Neuronal stem cell (in vitro differentiated cells): ENCODE measurements at regions not wholly inside any gene's neighbourhood (a gene's known extent, or its start where the extent isn't known, plus 50 kb on each side); places are given as distances from the start of the nearest gene placed in this dataset.
"Not testable (repeated sequence)": the region's sequence is repeated elsewhere in the genome, so short reads cannot be mapped to it uniquely, and the experiment has no call there.

Experiments used
- DNase-seq: peaks from one replicate; pipeline ENCODE4 v3.0.0-alpha.2; 2013; ENCODE audit warnings: low spot score
- H2AFZ ChIP-seq: one replicate; pipeline ENCODE4 v1.6.1; 2013; ENCODE audit warnings: mild to moderate bottlenecking, low read length, inconsistent platforms
- H2AK5ac ChIP-seq: 2 replicates; pipeline ENCODE4 v1.6.1; 2013; ENCODE audit warnings: low read depth, mild to moderate bottlenecking, inconsistent platforms, low read length, moderate library complexity, mixed read lengths
- H2BK120ac ChIP-seq: 2 replicates; pipeline ENCODE4 v1.6.1; 2013; ENCODE audit warnings: low read depth, mild to moderate bottlenecking, inconsistent platforms, low read length, moderate library complexity, mixed read lengths
- H2BK12ac ChIP-seq: one replicate; pipeline ENCODE4 v1.6.1; 2013; ENCODE audit warnings: low read length, inconsistent platforms
- H2BK15ac ChIP-seq: 2 replicates; pipeline ENCODE4 v1.6.1; 2013; ENCODE audit warnings: mild to moderate bottlenecking, low read length, inconsistent platforms, mixed read lengths
- H2BK5ac ChIP-seq: one replicate; pipeline ENCODE4 v1.6.1; 2013; ENCODE audit warnings: inconsistent platforms, mild to moderate bottlenecking, low read length, moderate library complexity
- H3K14ac ChIP-seq: one replicate; pipeline ENCODE4 v1.6.1; 2013; ENCODE audit warnings: low read length, inconsistent platforms
- H3K18ac ChIP-seq: 2 replicates; pipeline ENCODE4 v1.6.1; 2013; ENCODE audit warnings: low read length, inconsistent platforms
- H3K23ac ChIP-seq: 2 replicates; pipeline ENCODE4 v1.6.1; 2013; ENCODE audit warnings: low read depth, mild to moderate bottlenecking, mixed read lengths, low read length, inconsistent platforms; ENCODE audit not compliant: poor library complexity
- H3K27ac ChIP-seq: replicated peaks from 3 replicates; pipeline ENCODE4 v1.5.1; 2013; ENCODE audit warnings: low read length, inconsistent platforms
- H3K27me3 ChIP-seq, 3 experiments: 2 replicates each; pipeline ENCODE4 v1.6.1; 2013; ENCODE audit warnings: low read length in 3 of 3, mild to moderate bottlenecking in 2 of 3, inconsistent platforms in 1 of 3, low read depth in 1 of 3, mixed read lengths in 1 of 3, moderate library complexity in 1 of 3; ENCODE audit not compliant: control insufficient read depth in 3 of 3, insufficient read depth in 3 of 3
- H3K36me3 ChIP-seq, 2 donors: replicated peaks in 1 of 2; 2 replicates each; pipeline ENCODE4 v1.6.1; 2013; ENCODE audit warnings: low read length in 2 of 2; ENCODE audit not compliant: control insufficient read depth in 2 of 2, insufficient read depth in 2 of 2
- H3K4ac ChIP-seq: 2 replicates; pipeline ENCODE4 v1.6.1; 2013; ENCODE audit warnings: inconsistent platforms, mild to moderate bottlenecking, low read length, moderate library complexity
- H3K4me1 ChIP-seq, 2 donors: 1 replicate in 1 of 2; 2 replicates in 1 of 2; pipeline ENCODE4 v1.6.1; 2013; ENCODE audit warnings: low read length in 2 of 2, low read depth in 1 of 2; ENCODE audit not compliant: control insufficient read depth in 2 of 2, insufficient read depth in 1 of 2
- H3K4me2 ChIP-seq: one replicate; pipeline ENCODE4 v1.6.1; 2013; ENCODE audit warnings: mild to moderate bottlenecking, low read length, inconsistent platforms; ENCODE audit not compliant: insufficient read depth, poor library complexity, severe bottlenecking
- H3K4me3 ChIP-seq, 2 donors: 2 replicates each; pipeline ENCODE4 v1.5.1; 2013; ENCODE audit warnings: low read length in 2 of 2, mild to moderate bottlenecking in 2 of 2, inconsistent platforms in 1 of 2, moderate library complexity in 1 of 2
- H3K79me1 ChIP-seq: one replicate; pipeline ENCODE4 v1.6.1; 2013; ENCODE audit warnings: low read depth, mild to moderate bottlenecking, inconsistent platforms, low read length, moderate library complexity
- H3K9ac ChIP-seq: one replicate; pipeline ENCODE4 v1.6.1; 2013; ENCODE audit warnings: mild to moderate bottlenecking, low read depth, low read length, inconsistent platforms; ENCODE audit not compliant: poor library complexity
- H3K9me3 ChIP-seq, 2 donors: replicated peaks in 1 of 2; 2 replicates each; pipeline versions ENCODE3 to v1.6.1; 2013; ENCODE audit warnings: low read length in 2 of 2, mild to moderate bottlenecking in 2 of 2, inconsistent platforms in 1 of 2, low read depth in 1 of 2, mixed read lengths in 1 of 2, moderate library complexity in 1 of 2; ENCODE audit not compliant: control insufficient read depth in 2 of 2, insufficient read depth in 1 of 2
- H4K8ac ChIP-seq: one replicate; pipeline ENCODE4 v1.6.1; 2013; ENCODE audit warnings: low read depth, mild to moderate bottlenecking, inconsistent platforms, low read length, moderate library complexity
- H4K91ac ChIP-seq: one replicate; pipeline ENCODE4 v1.6.1; 2013; ENCODE audit warnings: low read length, low read depth, mild to moderate bottlenecking, inconsistent platforms; ENCODE audit not compliant: poor library complexity
- WGBS, 2 donors: extraction: QIAGEN DNeasy Blood & Tissue Kit; methylation state at CpG; one replicate each; pipeline ENCODE4 v1.1.7; 2013; ENCODE audit warnings: missing lambda C conversion rate in 2 of 2, mixed read lengths in 1 of 2; ENCODE audit not compliant: insufficient read length in 2 of 2, insufficient replicate concordance in 1 of 2; ENCODE audit errors: extremely low coverage in 2 of 2; 5-methylcytosine and 5-hydroxymethylcytosine counted together

DNA sequence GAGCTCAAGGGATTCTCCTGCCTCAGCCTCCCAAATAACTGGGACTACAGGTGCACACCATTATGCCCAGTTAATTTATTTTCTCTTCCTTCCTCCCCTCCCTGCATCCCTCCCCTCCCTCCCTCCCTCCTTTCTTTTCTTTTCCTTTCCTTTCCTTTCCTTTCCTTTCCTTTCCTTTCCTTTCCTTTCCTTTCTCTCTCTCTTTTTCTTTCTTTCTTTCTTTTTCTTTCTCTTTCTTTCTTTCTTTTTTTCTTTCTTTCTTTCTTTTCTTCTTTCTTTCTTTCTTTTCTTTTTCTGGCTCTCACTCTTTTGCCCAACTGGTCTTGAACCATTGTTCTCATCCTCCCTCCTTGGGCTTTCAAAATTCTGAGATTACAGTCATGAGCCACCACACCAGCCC lies 873.0 kb upstream of the KLHL1 start:
- H3K4me3 ChIP-seq, H3K9ac ChIP-seq, H3K4ac ChIP-seq, H3K36me3 ChIP-seq, H3K23ac ChIP-seq, H2BK120ac ChIP-seq, H2AFZ ChIP-seq, H3K9me3 ChIP-seq, DNase-seq, H3K4me1 ChIP-seq, H3K27me3 ChIP-seq, H3K79me1 ChIP-seq, H3K18ac ChIP-seq, H2BK15ac ChIP-seq, H3K14ac ChIP-seq, H2BK12ac ChIP-seq, H3K4me2 ChIP-seq, H2BK5ac ChIP-seq, H4K8ac ChIP-seq, H3K27ac ChIP-seq, H2AK5ac ChIP-seq, H4K91ac ChIP-seq: not testable (repeated sequence)

DNA sequence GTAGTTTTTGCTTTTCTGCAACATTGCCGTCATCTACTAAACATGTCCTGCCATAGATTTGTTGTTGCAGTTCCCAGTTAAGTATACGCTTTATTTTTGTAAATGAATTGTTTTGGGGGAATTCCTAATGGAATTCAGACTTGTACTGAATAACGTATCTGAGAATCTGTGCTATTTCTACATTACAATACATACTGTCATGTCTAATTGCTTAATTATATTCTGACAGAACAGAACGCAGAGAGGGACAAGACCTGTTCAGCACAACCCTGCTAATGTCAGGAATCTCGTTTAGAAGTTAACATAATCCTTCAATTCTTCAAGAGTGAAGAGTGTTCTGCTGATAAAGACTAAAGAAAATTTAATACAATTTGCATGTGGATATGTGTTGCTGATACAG lies 861.1 kb upstream of the KLHL1 start:
- Histone ChIP-seq H4K8ac (no peak overlapping the region), H2BK5ac (no peak overlapping the region), H3K4me3 (no peak overlapping the region), H3K9ac (no peak overlapping the region), H3K23ac (no peak overlapping the region), H2BK12ac (no peak overlapping the region), H2AFZ (no peak overlapping the region), H3K9me3 (no peaks in the 10 kb centered on the region), H3K36me3 (no peaks in the 10 kb centered on the region), H2AK5ac (no peak overlapping the region), H3K27ac (no peak overlapping the region), H2BK15ac (no peak overlapping the region), H4K91ac (no peak overlapping the region), H3K4me2 (no peak overlapping the region), H3K27me3 (no peaks in the 10 kb centered on the region), H3K14ac (no peak overlapping the region), H3K18ac (no peak overlapping the region), H2BK120ac (no peak overlapping the region), H3K4me1 (no peaks in the 10 kb centered on the region), H3K4ac (no peak overlapping the region), H3K79me1 (no peaks in the 10 kb centered on the region)
- no CpG with 5 or more reads among the region's 5 CpGs for WGBS, 2 donors
- no peak for DNase-seq

DNA sequence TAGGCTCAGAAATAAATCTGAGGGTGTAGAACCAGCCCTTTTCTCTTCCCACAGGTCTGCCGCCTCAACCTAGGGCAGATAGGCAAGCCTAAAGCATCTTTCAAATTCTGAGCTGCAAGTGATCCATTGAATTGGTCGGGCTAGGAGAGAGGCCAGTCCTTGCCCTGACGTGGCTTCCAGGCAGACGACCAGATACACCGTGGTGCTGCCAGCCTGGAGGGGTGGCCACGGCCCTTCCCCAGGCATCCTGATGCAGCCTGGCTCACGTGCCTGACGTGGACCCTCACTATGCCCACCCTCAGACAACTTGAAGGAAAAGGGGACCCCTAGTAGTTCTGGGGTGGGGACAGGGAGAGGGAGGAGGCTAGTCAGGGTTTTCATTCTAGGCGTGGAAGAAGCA lies 859.3 kb upstream of the KLHL1 start:
- H3K4ac ChIP-seq, result no peak overlapping the region

DNA sequence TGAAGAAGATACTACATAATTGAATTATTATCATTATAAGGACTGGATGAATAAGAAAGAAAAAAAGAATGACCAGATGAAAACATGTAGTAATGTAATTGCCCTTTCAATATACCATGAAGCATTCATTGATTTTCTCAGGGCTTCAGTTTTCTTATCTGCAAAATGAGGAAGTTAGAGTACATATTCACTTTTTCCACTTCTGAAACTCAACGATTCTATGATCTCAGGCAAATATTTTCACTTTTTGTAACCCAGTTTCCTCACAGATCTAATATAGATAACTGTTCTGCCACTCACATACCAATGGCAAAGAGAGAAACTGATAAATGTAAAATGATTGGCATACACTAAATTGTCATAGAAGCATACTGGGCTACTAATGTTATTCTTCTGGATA lies 856.6 kb upstream of the KLHL1 start:
- H3K4me1 ChIP-seq, result no peaks in the 10 kb centered on the region
- no peaks in the 10 kb centered on the region for H3K79me1 ChIP-seq
- no peaks in the 10 kb centered on the region for H3K9me3 ChIP-seq
- H3K4me2 ChIP-seq, result no peak overlapping the region
- WGBS, 2 donors, result no CpG with 5 or more reads among the region's 1 CpG
- H2AK5ac ChIP-seq, result no peak overlapping the region
- H3K4ac ChIP-seq, result no peak overlapping the region
- no peak overlapping the region for H3K14ac ChIP-seq
- no peak overlapping the region for H3K4me3 ChIP-seq
- no peak overlapping the region for H4K8ac ChIP-seq
- no peak overlapping the region for H2BK15ac ChIP-seq
- no peak overlapping the region for H2BK120ac ChIP-seq
- H3K23ac ChIP-seq, result no peak overlapping the region
- H3K27me3 ChIP-seq, result no peaks in the 10 kb centered on the region
- no peak overlapping the region for H2AFZ ChIP-seq
- no peaks in the 10 kb centered on the region for H3K36me3 ChIP-seq
- H3K27ac ChIP-seq, result no peak overlapping the region
- H3K9ac ChIP-seq, result no peak overlapping the region
- DNase-seq, result no peak
- no peak overlapping the region for H2BK5ac ChIP-seq
- no peak overlapping the region for H4K91ac ChIP-seq
- H3K18ac ChIP-seq, result no peak overlapping the region
- no peak overlapping the region for H2BK12ac ChIP-seq

More for the DNA sequence above, 859.3 kb upstream of the KLHL1 start:
- H3K4me3 ChIP-seq, result no peak overlapping the region
- H2BK12ac ChIP-seq, result no peak overlapping the region
- H4K8ac ChIP-seq, result no peak overlapping the region
- no CpG with 5 or more reads among the region's 9 CpGs for WGBS, 2 donors
- H3K9me3 ChIP-seq, result no peaks in the 10 kb centered on the region
- H3K14ac ChIP-seq, result no peak overlapping the region
- peak overlapping the region; percentile 78 for H3K18ac ChIP-seq
- H3K4me1 ChIP-seq, result no peaks in the 10 kb centered on the region
- H3K9ac ChIP-seq, result no peak overlapping the region
- DNase-seq, result no peak
- H2AK5ac ChIP-seq, result peak overlapping the region; percentile 47
- peak overlapping the region; percentile 18 for H2AFZ ChIP-seq
- no peak overlapping the region for H3K27ac ChIP-seq
- H3K27me3 ChIP-seq, result no peaks in the 10 kb centered on the region
- no peak overlapping the region for H4K91ac ChIP-seq
- H3K79me1 ChIP-seq, result no peaks in the 10 kb centered on the region
- peak overlapping the region; percentile 74 for H2BK15ac ChIP-seq
- H2BK5ac ChIP-seq, result no peak overlapping the region
- no peak overlapping the region for H3K4me2 ChIP-seq
- no peak overlapping the region for H2BK120ac ChIP-seq
- H3K36me3 ChIP-seq, result no peaks in the 10 kb centered on the region
- no peak overlapping the region for H3K23ac ChIP-seq
